HG03025 (cell line): ENCODE measurements at regions not wholly inside any gene's neighbourhood (a gene's known extent, or its start where the extent isn't known, plus 50 kb on each side); places are given as distances from the start of the nearest gene placed in this dataset.

Experiments
- ATAC-seq: cut with Tn5 transposase; IDR thresholded peaks from one replicate; pipeline ENCODE4 v1.9.1; 2021; ENCODE audit warnings: mild to moderate bottlenecking, moderate library complexity; ENCODE audit not compliant: unreplicated experiment, low FRiP score

DNA sequence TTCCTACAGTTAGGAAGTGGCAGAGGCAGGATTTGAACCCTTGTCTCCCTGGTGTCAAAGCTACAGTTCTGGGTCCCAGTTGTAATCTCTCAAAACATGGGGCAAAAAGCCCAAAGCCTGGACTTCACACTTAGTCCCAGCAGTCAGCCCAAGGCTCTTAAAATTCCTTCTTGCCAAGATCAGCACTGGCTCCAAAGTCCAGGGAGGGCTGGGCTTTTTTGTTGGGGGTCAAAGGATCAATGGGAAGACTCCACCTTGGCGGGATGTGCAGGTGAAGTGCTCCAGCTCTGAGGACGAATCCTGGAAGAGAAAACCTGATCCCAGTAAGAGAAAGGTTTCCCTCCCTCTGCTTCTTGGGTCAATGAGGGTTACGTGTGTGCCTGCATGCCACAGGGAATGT is 195.5 kb downstream of the HAPSTR1 start:
- ATAC-seq: no peak

DNA sequence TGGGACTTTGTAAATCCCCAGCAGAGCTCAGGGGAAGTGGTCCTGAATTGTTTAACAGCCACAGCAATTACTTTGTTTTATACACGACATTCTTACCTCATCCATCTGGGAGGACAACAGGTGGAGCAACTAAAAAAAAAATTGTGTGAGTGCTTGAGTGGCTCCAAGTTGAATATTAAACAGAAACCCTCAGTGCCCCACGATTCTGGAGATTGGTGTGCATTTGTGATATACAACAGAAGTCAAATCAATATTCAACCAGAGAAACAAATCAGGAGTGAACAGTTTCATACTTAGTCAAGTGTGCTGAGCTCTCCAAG is 204.8 kb downstream of the HAPSTR1 start:
- no peak for ATAC-seq

DNA sequence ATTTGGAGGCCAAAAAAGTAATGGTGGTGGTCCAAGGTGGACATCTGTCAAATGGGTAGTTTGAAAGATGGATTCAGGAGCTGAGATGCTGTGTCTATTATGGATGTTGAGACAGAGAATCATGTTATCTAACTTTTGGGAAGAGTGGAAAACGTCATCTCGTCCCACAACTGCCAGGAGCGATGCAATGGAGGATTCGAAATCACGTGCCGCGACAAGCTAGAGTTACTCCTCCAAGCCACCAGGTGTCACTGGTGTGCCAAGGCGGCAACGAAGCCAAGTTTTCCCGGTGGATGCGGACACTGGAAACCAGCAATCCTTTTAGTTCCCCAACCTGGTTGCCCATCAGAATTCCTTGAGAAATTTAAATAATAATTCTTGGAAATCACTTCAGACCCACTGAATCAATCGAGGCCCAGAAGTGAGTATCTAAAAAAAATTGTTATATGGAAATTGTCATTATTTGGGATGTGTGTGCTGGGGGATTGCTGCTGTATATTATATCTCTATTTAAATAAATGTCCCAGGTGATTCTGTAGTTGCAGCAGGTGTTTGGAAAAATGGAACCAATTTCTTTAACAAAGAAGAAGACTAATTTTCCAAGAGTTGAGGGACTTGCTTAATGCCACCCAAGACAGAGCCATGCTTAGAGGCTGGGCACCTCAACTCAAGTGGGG is 206.1 kb downstream of the HAPSTR1 start:
- no peak for ATAC-seq

- no peak for ATAC-seq
Observed at GRCh38 chr16:9300252-9300651, 208.8 kb downstream of the HAPSTR1 start.

DNA sequence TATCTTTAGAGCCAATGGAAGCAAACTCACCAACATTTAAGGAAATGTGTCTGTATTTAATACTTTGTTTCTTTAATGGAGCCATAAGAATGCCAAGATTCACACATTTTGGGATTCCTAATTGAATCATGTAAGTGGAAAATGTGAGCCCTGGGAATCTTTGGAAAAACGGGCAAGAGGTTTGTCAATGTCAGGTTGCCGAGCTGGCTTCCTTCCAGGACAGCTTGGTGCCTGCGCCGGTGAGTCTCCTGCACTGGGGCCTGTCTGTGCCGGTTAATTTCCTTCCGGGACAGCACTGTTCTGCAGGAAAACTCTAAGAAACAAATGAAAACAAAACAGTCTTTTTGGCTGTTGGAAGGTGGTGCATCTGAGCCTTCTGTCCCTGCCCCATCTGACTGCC is 210.6 kb downstream of the HAPSTR1 start:
- ATAC-seq: no peak

- no peak for ATAC-seq
Observed at GRCh38 chr16:9306753-9307152, 215.3 kb downstream of the HAPSTR1 start.

DNA sequence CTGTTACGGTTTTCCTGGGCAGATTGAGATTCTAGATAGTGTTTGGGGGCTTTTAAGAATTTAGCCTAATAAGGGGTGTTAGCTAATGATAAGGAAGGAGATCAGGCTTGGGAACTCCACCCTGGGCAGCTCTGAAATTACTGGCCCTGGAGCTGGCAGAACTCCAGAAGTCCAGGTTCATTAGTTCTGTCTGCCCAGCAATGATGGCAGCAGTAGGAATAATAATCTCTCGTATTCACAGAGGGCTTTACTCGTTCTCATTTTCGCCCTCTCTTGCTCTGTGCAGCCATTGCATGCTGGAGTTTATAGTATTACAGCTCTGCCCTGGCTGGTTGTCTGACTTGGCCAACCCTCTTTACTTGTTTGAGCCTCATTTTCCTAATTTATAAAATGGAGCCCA is 216.0 kb downstream of the HAPSTR1 start:
- no peak for ATAC-seq

DNA sequence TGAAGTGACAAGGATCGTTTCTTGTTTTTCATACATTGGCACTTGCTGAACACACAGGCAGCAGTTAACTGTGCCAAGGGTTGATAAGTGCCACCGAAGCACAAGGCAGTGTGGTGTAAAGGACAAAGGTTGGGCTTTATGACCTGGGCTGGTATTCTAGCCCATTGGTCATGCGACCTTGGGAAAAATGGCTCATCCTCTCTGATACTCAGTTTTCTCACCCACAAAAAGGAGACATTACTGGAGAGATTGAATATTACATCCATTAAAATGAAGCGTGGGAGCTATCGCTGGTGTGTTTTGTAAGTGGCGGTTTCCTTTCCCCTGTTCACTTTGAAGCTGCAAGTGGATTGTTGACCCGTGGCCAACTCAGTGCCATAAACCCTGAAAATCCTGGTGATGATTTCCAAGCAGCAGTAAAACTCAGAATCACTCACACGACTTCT is 216.9 kb downstream of the HAPSTR1 start:
- ATAC-seq: no peak

DNA sequence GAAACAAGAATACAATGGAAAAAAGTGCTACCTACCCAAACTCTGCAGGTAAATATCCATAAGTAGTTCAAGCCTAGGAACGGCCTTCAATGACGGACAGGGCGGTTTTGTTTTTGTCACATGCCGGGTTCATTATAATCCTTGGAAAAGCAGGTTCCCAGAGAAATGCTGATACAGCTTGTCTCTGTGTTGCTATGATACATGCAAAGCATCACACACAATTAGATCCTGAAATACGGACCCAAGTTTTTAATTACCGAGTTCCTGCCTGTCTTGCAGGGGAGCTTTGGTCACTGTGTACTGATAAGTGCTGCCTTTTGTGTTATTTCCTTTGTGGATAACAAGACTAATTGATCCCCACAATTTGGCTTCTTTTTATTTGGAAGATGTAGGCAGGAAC is 217.4 kb downstream of the HAPSTR1 start:
- no peak for ATAC-seq

DNA sequence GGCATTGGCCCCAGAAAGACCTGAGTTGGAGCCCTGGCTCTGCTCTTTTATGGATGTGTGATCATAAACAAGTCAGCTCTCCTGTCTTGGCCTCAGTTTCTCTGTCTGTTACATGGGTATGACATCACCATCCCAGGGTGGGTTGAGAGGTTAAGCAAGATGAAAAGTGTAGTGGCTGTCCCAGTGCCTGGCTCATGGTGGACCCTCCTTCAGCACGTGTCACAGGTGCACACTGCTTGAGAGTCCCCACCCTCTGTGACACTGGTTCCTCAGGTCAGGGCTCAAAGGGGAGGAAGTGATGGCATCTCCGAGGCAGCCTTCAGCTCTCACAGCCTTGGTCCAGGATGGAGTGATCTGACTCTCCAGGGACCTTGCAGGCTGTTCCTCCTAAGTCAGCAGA is 218.4 kb downstream of the HAPSTR1 start:
- no peak for ATAC-seq

- ATAC-seq: no peak
Observed at GRCh38 chr16:9311303-9311954, 220.0 kb downstream of the HAPSTR1 start.

GRCh38 chr16:9316008-9316407 is 224.6 kb downstream of the HAPSTR1 start:
- ATAC-seq: no peak

DNA sequence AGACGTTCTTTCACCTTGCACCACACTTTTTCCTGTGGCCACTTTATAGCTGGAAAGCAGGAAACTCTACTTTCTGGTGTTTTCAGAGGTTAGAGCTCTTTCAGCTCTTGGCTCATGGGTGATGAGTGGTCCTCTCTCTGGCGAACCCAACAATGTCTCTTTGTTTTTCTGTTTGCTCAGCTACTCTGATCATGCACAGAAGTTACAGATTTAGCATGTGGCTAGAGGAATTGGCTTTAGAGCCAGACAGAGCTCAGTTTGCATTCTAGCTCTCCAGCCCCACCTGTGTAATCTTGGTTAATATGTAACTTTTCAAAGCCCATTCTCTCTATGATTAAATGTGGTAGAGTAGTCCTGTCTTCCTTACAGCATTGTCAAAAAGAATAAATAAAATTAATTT is 225.2 kb downstream of the HAPSTR1 start:
- ATAC-seq: no peak

- ATAC-seq: no peak
Observed at GRCh38 chr16:9318764-9319163, 227.3 kb downstream of the HAPSTR1 start.

DNA sequence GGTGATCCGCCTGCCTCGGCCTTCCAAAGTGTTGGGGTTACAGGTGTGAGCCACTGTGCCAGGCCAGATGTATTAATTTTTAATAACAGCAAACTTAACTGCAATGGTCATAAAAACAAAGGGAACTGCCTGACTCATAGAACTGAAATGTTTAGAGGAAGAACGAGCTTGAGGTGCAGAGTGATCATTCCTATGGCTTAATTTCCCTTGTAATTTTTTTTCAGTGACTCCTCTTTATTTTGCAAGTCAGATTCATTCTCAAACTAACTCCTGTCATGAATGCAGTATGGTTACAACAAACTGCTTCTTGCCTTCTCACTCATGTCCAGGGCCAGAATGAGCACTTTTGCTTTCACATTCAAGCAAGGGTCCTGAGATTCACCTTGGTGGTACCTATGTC is 231.3 kb downstream of the HAPSTR1 start:
- ATAC-seq: no peak

- no peak for ATAC-seq
Observed at GRCh38 chr16:9323170-9323569, 231.7 kb downstream of the HAPSTR1 start.

- no peak for ATAC-seq
Observed at GRCh38 chr16:9327253-9327652, 235.8 kb downstream of the HAPSTR1 start.

DNA sequence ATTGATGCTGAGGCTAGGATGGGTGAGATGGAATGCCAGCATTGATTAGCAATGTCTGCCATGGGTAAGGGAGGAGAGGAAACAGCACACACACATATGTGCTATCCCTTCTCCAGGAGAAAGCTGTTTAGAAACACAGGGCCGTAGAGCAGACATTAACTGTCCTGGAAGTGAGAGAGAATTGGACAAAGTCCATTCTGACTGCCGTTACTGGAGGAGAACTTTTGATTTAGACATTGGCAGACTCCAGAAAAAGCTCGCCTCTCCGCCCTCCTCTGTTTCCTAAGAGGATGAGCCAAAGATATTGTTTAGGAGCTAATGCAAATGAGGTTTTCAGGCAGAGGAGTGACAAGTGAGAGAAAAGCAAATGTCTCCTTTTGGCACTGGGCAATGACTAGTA is 237.0 kb downstream of the HAPSTR1 start:
- no peak for ATAC-seq

DNA sequence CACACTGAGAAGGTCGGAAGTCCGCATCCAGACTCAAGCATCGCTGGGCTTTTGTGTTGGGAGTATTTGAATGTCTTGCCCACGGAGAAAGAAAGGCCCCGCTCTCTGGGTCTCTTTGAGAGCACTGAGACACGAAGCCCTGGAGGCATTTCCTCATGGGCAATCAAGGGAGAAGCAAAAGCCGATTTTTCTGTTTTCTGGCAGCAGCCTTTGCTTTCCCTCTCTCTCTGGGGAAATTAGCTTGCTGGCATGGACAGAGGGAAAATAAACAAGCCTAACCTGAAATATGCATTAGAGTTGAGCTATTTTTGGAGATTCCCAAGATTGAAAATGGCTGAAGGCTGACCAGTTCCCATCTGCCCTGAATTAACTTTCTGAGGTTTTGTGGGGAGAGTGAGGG is 238.7 kb downstream of the HAPSTR1 start:
- ATAC-seq: no peak

DNA sequence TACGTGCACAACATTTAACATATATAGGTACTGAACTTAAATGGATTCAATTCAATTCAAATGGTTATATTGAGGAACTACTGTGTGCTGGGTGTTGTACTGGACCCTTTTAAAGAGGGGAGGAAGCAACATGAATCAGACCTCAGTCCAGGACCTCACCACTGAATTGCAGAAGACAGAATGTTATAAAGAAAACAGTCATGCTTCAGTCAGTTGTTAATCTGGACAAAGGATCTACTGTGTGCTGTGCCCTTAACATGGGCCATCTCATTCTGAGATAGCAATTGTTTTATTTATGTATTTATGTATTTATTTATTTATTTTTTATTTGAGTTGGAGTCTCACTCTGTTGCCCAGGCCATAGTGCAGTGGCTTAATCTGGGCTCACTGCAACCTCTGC is 240.1 kb downstream of the HAPSTR1 start:
- ATAC-seq: no peak

- no peak for ATAC-seq
Observed at GRCh38 chr16:9332574-9333148, 241.2 kb downstream of the HAPSTR1 start.

DNA sequence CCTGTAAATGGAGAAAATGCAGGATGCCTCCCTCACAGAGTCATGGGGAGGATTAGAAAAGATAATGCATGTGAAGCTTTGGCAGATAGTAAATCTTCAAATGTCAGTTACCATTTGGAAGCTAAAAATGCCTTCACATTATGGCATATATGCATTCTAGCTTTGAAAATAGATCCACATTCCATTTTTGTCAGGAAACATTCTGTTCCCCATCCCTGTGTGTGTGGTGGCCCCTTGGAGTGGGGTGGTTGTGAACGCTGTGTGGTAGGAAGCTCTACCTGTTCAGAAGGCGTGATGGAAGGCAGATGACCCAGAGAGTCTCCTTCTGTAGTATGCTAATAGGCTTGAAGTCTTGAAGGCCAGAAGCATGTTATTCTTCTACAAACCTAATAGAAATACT is 242.0 kb downstream of the HAPSTR1 start:
- no peak for ATAC-seq
